ENCODE measurements at regions not wholly inside any gene's neighbourhood (a gene's known extent, or its start where the extent isn't known, plus 50 kb on each side); places are given as distances from the start of the nearest gene placed in this dataset.

- TF ChIP-seq CTCF (IDR thresholded peaks at IDR 0.05; ENCODE audit: control insufficient read depth, insufficient read depth, low read depth, low read length, missing control alignments) = no peak
- no peak for DNase-seq (ENCODE audit: low read depth)
- H3K4me3 ChIP-seq (ENCODE audit: control insufficient read depth, low read depth, low read length) = no peak overlapping the region
Measured at GRCh38 chr5:121019734-121020133, 555.6 kb downstream of the PRR16 start.

- no peak overlapping the region for H3K4me3 ChIP-seq (ENCODE audit: control insufficient read depth, low read depth, low read length)
- no peak for DNase-seq (ENCODE audit: low read depth)
- no peak for TF ChIP-seq CTCF (IDR thresholded peaks at IDR 0.05; ENCODE audit: control insufficient read depth, insufficient read depth, low read depth, low read length, missing control alignments)
Measured at GRCh38 chr5:121021681-121022080, 557.6 kb downstream of the PRR16 start.

- no peak overlapping the region for H3K4me3 ChIP-seq (ENCODE audit: control insufficient read depth, low read depth, low read length)
- no peak for DNase-seq (ENCODE audit: low read depth)
- TF ChIP-seq CTCF (IDR thresholded peaks at IDR 0.05; ENCODE audit: control insufficient read depth, insufficient read depth, low read depth, low read length, missing control alignments) = no peak
Measured at GRCh38 chr5:121024416-121025311, 560.6 kb downstream of the PRR16 start.

- H3K4me3 ChIP-seq (ENCODE audit: control insufficient read depth, low read depth, low read length) = no peak overlapping the region
- no peak for TF ChIP-seq CTCF (IDR thresholded peaks at IDR 0.05; ENCODE audit: control insufficient read depth, insufficient read depth, low read depth, low read length, missing control alignments)
- no peak for DNase-seq (ENCODE audit: low read depth)
Measured at GRCh38 chr5:121025671-121026070, 561.6 kb downstream of the PRR16 start.

GRCh38 chr5:121027636-121028035, 563.5 kb downstream of the PRR16 start:
- no peak for TF ChIP-seq CTCF (IDR thresholded peaks at IDR 0.05; ENCODE audit: control insufficient read depth, insufficient read depth, low read depth, low read length, missing control alignments)
- H3K4me3 ChIP-seq (ENCODE audit: control insufficient read depth, low read depth, low read length) = no peak overlapping the region
- no peak for DNase-seq (ENCODE audit: low read depth)

GRCh38 chr5:121029536-121030245, 565.6 kb downstream of the PRR16 start:
- no peak for TF ChIP-seq CTCF (IDR thresholded peaks at IDR 0.05; ENCODE audit: control insufficient read depth, insufficient read depth, low read depth, low read length, missing control alignments)
- DNase-seq (ENCODE audit: low read depth) = peak; percentile 24
- H3K4me3 ChIP-seq (ENCODE audit: control insufficient read depth, low read depth, low read length) = no peak overlapping the region

All from AG09309 (cell line).